ENCODE measurements at regions not wholly inside any gene's neighbourhood (a gene's known extent, or its start where the extent isn't known, plus 50 kb on each side); places are given as distances from the start of the nearest gene placed in this dataset.

DNA sequence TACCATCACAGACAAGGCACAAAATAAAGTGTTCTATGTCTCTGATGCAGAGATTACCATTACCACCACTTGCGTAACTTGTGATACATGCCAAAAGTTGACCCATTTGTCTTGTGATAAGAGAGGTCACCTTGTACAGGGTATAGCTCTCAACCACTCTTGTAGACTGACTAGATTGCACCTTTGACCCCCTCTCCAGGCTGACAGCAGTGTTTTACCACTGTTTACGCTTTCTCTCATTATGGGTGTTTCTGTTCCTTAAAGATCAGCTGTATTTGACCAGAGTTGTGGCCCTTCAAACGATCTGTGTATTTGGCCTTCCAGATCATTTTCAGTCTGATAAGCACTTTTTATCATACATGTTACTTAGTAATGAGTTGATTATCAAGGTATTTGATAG, 215.7 kb upstream of the HNMT start:
- no peak for TF ChIP-seq EZH2 (IDR thresholded peaks at IDR 0.05; ENCODE audit: borderline replicate concordance, low read depth, low read length, severe bottlenecking)
- TF ChIP-seq, protein P1, sequence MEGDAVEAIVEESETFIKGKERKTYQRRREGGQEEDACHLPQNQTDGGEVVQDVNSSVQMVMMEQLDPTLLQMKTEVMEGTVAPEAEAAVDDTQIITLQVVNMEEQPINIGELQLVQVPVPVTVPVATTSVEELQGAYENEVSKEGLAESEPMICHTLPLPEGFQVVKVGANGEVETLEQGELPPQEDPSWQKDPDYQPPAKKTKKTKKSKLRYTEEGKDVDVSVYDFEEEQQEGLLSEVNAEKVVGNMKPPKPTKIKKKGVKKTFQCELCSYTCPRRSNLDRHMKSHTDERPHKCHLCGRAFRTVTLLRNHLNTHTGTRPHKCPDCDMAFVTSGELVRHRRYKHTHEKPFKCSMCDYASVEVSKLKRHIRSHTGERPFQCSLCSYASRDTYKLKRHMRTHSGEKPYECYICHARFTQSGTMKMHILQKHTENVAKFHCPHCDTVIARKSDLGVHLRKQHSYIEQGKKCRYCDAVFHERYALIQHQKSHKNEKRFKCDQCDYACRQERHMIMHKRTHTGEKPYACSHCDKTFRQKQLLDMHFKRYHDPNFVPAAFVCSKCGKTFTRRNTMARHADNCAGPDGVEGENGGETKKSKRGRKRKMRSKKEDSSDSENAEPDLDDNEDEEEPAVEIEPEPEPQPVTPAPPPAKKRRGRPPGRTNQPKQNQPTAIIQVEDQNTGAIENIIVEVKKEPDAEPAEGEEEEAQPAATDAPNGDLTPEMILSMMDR (IDR thresholded peaks at IDR 0.05; ENCODE audit: borderline replicate concordance, extremely low read depth, low read length, poor library complexity, severe bottlenecking): no peak

DNA sequence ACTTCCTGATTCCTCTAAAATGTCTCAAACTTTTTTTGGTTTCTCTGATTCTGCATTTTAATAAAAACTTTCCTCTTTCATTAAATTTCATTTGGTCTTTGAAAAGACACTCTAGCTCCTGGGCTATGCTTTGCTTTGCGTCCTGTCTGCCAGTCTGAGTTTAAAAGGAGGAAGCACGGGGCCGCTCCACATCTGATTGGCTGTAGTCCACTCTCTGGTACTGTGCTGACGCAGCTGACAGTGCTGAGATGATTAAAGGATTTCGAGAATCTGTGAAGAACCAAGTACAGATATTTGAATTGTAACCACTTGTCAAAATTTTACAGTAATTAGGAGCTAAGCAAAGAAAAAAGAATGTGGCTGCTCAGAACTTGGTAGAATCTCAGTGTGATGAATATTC, 199.6 kb upstream of the HNMT start:
- H2AFZ ChIP-seq (ENCODE audit: low read depth, low read length): no peak overlapping the region

More for the DNA sequence above, 215.7 kb upstream of the HNMT start:
- Histone ChIP-seq H3K27ac (ENCODE audit: low read length) (no peak overlapping the region), H3K4me2 (ENCODE audit: insufficient read depth, low read length) (no peak overlapping the region), H4K20me1 (ENCODE audit: insufficient read depth, low read length) (no peaks in the 10 kb centered on the region), H3K27me3 (ENCODE audit: insufficient read depth, low read length, poor library complexity) (no peaks in the 10 kb centered on the region), H2AFZ (ENCODE audit: low read depth, low read length) (no peak overlapping the region), H3K4me1 (ENCODE audit: insufficient read depth, low read length) (no peaks in the 10 kb centered on the region), H3K36me3 (ENCODE audit: insufficient read depth, low read length) (no peaks in the 10 kb centered on the region), H3K9me3 (ENCODE audit: insufficient read depth, low read length, severe bottlenecking) (no peaks in the 10 kb centered on the region), H3K4me3 (ENCODE audit: low read depth in 1 of 2, low read length in 2 of 2) (no peak overlapping the region), H3K79me2 (ENCODE audit: insufficient read depth, low read length) (no peaks in the 10 kb centered on the region), H3K9ac (ENCODE audit: low read depth, low read length) (no peak overlapping the region)
- DNase-seq (no peak), ATAC-seq (ENCODE audit: insufficient read depth, low read depth) (no peak)

DNA sequence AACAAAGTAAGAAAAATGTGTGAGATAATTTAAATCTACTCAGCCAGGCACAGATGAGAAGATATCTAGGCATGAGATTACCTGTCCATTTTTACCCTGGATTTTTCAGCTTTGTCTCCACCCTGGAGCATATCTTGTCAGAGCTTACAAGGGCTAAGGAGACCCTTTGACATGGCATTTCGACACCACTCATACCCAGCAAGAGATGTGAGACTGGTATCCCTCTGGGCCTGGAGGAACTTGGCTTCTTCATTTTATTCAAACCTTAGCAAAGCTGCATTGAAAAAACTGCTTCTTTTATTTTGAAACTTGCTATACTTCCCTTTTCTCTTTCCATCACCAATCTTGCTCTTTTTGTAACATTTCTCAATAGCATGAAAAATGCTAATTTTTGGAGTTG, 194.9 kb upstream of the HNMT start:
- Histone ChIP-seq H3K4me1 (ENCODE audit: insufficient read depth, low read length) (no peaks in the 10 kb centered on the region), H3K27ac (ENCODE audit: low read length) (no peak overlapping the region), H4K20me1 (ENCODE audit: insufficient read depth, low read length) (no peaks in the 10 kb centered on the region), H3K79me2 (ENCODE audit: insufficient read depth, low read length) (no peaks in the 10 kb centered on the region), H3K9me3 (ENCODE audit: insufficient read depth, low read length, severe bottlenecking) (no peaks in the 10 kb centered on the region), H3K4me2 (ENCODE audit: insufficient read depth, low read length) (no peak overlapping the region), H2AFZ (ENCODE audit: low read depth, low read length) (no peak overlapping the region), H3K36me3 (ENCODE audit: insufficient read depth, low read length) (no peaks in the 10 kb centered on the region), H3K9ac (ENCODE audit: low read depth, low read length) (no peak overlapping the region), H3K4me3 (ENCODE audit: low read depth in 1 of 2, low read length in 2 of 2) (no peak overlapping the region), H3K27me3 (ENCODE audit: insufficient read depth, low read length, poor library complexity) (no peaks in the 10 kb centered on the region)
- no peak for ATAC-seq (ENCODE audit: insufficient read depth, low read depth)
- TF ChIP-seq, protein P1 (IDR thresholded peaks at IDR 0.05; ENCODE audit: borderline replicate concordance, extremely low read depth, low read length, poor library complexity, severe bottlenecking): no peak
- TF ChIP-seq EZH2 (IDR thresholded peaks at IDR 0.05; ENCODE audit: borderline replicate concordance, low read depth, low read length, severe bottlenecking): no peak
- no peak for DNase-seq

More for the DNA sequence above, 199.6 kb upstream of the HNMT start:
- Histone ChIP-seq H3K4me3 (ENCODE audit: low read depth in 1 of 2, low read length in 2 of 2) (no peak overlapping the region), H4K20me1 (ENCODE audit: insufficient read depth, low read length) (no peaks in the 10 kb centered on the region), H3K27ac (ENCODE audit: low read length) (no peak overlapping the region), H3K79me2 (ENCODE audit: insufficient read depth, low read length) (no peaks in the 10 kb centered on the region), H3K4me2 (ENCODE audit: insufficient read depth, low read length) (no peak overlapping the region), H3K9me3 (ENCODE audit: insufficient read depth, low read length, severe bottlenecking) (no peaks in the 10 kb centered on the region), H3K9ac (ENCODE audit: low read depth, low read length) (no peak overlapping the region), H3K36me3 (ENCODE audit: insufficient read depth, low read length) (no peaks in the 10 kb centered on the region), H3K27me3 (ENCODE audit: insufficient read depth, low read length, poor library complexity) (no peaks in the 10 kb centered on the region), H3K4me1 (ENCODE audit: insufficient read depth, low read length) (no peaks in the 10 kb centered on the region)
- ATAC-seq (ENCODE audit: insufficient read depth, low read depth): no peak
- TF ChIP-seq, protein P1 (IDR thresholded peaks at IDR 0.05; ENCODE audit: borderline replicate concordance, extremely low read depth, low read length, poor library complexity, severe bottlenecking): no peak
- TF ChIP-seq EZH2 (IDR thresholded peaks at IDR 0.05; ENCODE audit: borderline replicate concordance, low read depth, low read length, severe bottlenecking): no peak
- no peak for DNase-seq

DNA sequence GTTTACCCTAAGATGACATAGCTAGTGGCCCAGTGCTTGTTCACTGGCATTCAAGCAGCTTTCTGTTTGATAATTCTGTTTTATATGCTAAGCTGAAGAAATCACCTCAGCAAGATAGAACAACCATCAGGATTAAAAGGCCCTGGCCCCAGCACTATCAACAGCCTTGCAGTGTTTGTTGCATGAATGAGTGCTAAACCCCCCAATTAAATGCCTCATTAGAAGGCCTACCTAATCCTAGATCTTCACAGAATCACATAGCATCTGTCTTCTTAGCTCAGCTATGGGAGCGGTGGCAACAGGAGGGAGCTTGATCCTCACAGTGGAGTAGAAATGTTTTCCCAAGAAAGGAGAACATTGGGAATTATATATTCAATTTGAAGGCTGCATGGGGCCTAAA, 194.1 kb upstream of the HNMT start:
- Histone ChIP-seq H3K27me3 (ENCODE audit: insufficient read depth, low read length, poor library complexity) (no peaks in the 10 kb centered on the region), H3K9ac (ENCODE audit: low read depth, low read length) (no peak overlapping the region), H2AFZ (ENCODE audit: low read depth, low read length) (no peak overlapping the region), H4K20me1 (ENCODE audit: insufficient read depth, low read length) (no peaks in the 10 kb centered on the region), H3K4me1 (ENCODE audit: insufficient read depth, low read length) (no peaks in the 10 kb centered on the region), H3K9me3 (ENCODE audit: insufficient read depth, low read length, severe bottlenecking) (no peaks in the 10 kb centered on the region), H3K4me2 (ENCODE audit: insufficient read depth, low read length) (no peak overlapping the region), H3K79me2 (ENCODE audit: insufficient read depth, low read length) (no peaks in the 10 kb centered on the region), H3K4me3 (ENCODE audit: low read depth in 1 of 2, low read length in 2 of 2) (no peak overlapping the region), H3K27ac (ENCODE audit: low read length) (no peak overlapping the region), H3K36me3 (ENCODE audit: insufficient read depth, low read length) (no peaks in the 10 kb centered on the region)
- no peak for DNase-seq
- ATAC-seq (ENCODE audit: insufficient read depth, low read depth): no peak
- TF ChIP-seq, protein P1 (IDR thresholded peaks at IDR 0.05; ENCODE audit: borderline replicate concordance, extremely low read depth, low read length, poor library complexity, severe bottlenecking): no peak
- no peak for TF ChIP-seq EZH2 (IDR thresholded peaks at IDR 0.05; ENCODE audit: borderline replicate concordance, low read depth, low read length, severe bottlenecking)

Measured in DND-41 (cell line).